Neural cell (in vitro differentiated cells): ENCODE measurements at regions not wholly inside any gene's neighbourhood (a gene's known extent, or its start where the extent isn't known, plus 50 kb on each side); places are given as distances from the start of the nearest gene placed in this dataset.

Source experiments
- H2AFZ ChIP-seq: fragments of 200-600, 300-800 bp; sonication (generic), shearing (Covaris generic); 2 replicates; pipeline ENCODE4 v1.6.0; 2014; ENCODE audit warnings: low read depth, mild to moderate bottlenecking, antibody characterized with exemption, low read length, moderate library complexity
- H3F3A ChIP-seq: fragments of 200-600 bp; shearing (Covaris generic); 2 replicates; pipeline ENCODE4 v1.6.1; 2016; ENCODE audit warnings: mild to moderate bottlenecking, moderate library complexity, mixed read lengths, antibody characterized with exemption, low read length; ENCODE audit not compliant: insufficient read depth, poor library complexity, severe bottlenecking
- H3K27ac ChIP-seq: fragments of 200-600, 300-800 bp; sonication (generic), shearing (Covaris generic); 2 replicates; pipeline ENCODE4 v1.5.1; 2014; ENCODE audit warnings: mild to moderate bottlenecking, low read length, moderate library complexity
- H3K27me3 ChIP-seq: fragments of 300-800, 200-600 bp; sonication (generic), shearing (Covaris generic); 2 replicates; pipeline ENCODE4 v1.6.0; 2014; ENCODE audit warnings: mild to moderate bottlenecking, low read depth, low read length, moderate library complexity; ENCODE audit not compliant: insufficient read depth
- H3K36me3 ChIP-seq: fragments of 300-800, 200-600 bp; sonication (generic), shearing (Covaris generic); 2 replicates; pipeline ENCODE4 v1.5.1; 2014; ENCODE audit warnings: mild to moderate bottlenecking, antibody characterized with exemption, low read length, moderate library complexity; ENCODE audit not compliant: insufficient read depth
- H3K4me2 ChIP-seq: fragments of 300-800, 200-600 bp; sonication (generic), shearing (Covaris generic); 2 replicates; pipeline ENCODE4 v1.6.0; 2014; ENCODE audit warnings: mild to moderate bottlenecking, low read length
- H3K4me3 ChIP-seq: fragments of 300-800, 200-600 bp; sonication (generic), shearing (Covaris generic); 2 replicates; pipeline ENCODE4 v1.5.1; 2014; ENCODE audit warnings: mild to moderate bottlenecking, low read length, moderate library complexity
- H3K79me2 ChIP-seq: fragments of 200-600 bp; shearing (Covaris generic); replicated peaks from 2 replicates; pipeline ENCODE4 v1.6.0; 2014; ENCODE audit warnings: mild to moderate bottlenecking, low read length, moderate library complexity; ENCODE audit not compliant: insufficient read depth
- H3K9ac ChIP-seq: fragments of 300-800, 200-600 bp; sonication (generic), shearing (Covaris generic); 2 replicates; pipeline ENCODE4 v1.6.1; 2016; ENCODE audit warnings: mild to moderate bottlenecking, low read length, mixed read lengths
- H3K9me2 ChIP-seq: fragments of 200-600 bp; shearing (Covaris generic); 2 replicates; pipeline ENCODE4 v1.6.1; 2016; ENCODE audit warnings: mild to moderate bottlenecking, low read length, mixed read lengths; ENCODE audit not compliant: insufficient read depth
- H3K9me3 ChIP-seq: fragments of 200-600, 300-800 bp; sonication (generic), shearing (Covaris generic); 2 replicates; pipeline ENCODE4 v1.6.1; 2016; ENCODE audit warnings: mild to moderate bottlenecking, mixed run types, low read length, moderate library complexity, mixed read lengths
- H4K20me1 ChIP-seq: fragments of 200-600 bp; shearing (Covaris generic); 2 replicates; pipeline ENCODE4 v1.6.1; 2016; ENCODE audit warnings: mild to moderate bottlenecking, mixed run types; ENCODE audit not compliant: insufficient read depth
- CTCF ChIP-seq: fragments of 450-650 bp; IDR thresholded peaks from 2 replicates; pipeline ENCODE4 v1.5.1; 2014; ENCODE audit warnings: antibody characterized with exemption, mild to moderate bottlenecking, moderate library complexity; ENCODE audit not compliant: poor library complexity, severe bottlenecking
- EP300 ChIP-seq: fragments of 450-650 bp; conservative IDR thresholded peaks from 2 replicates; pipeline ENCODE4 v1.6.1; 2014; ENCODE audit warnings: antibody characterized with exemption, mild to moderate bottlenecking, moderate library complexity; ENCODE audit not compliant: poor library complexity, severe bottlenecking
- EZH2 ChIP-seq: fragments of 200-600, 300-800 bp; shearing (Covaris generic), sonication (generic); IDR thresholded peaks from 2 replicates; pipeline ENCODE4 v1.6.1; 2014; ENCODE audit warnings: antibody characterized with exemption, low read length, borderline replicate concordance, mild to moderate bottlenecking; ENCODE audit not compliant: insufficient read depth, poor library complexity, severe bottlenecking
- MXI1 ChIP-seq: fragments of 450-650 bp; conservative IDR thresholded peaks from 2 replicates; pipeline ENCODE4 v1.6.1; 2014; ENCODE audit warnings: antibody characterized with exemption, mild to moderate bottlenecking; ENCODE audit not compliant: poor library complexity, severe bottlenecking
- POLR2AphosphoS5 ChIP-seq: IDR thresholded peaks from 2 replicates; pipeline ENCODE4 v1.6.1; 2012
- RAD21 ChIP-seq: fragments of 450-650 bp; conservative IDR thresholded peaks from 2 replicates; pipeline ENCODE4 v1.6.1; 2014; ENCODE audit warnings: antibody characterized with exemption, mild to moderate bottlenecking, moderate library complexity
- REST ChIP-seq: IDR thresholded peaks from 2 replicates; pipeline ENCODE4 v1.6.1; 2012; ENCODE audit warnings: borderline replicate concordance
- SMC3 ChIP-seq: fragments of 450-650 bp; conservative IDR thresholded peaks from 2 replicates; pipeline ENCODE4 v1.6.1; 2014; ENCODE audit warnings: antibody characterized with exemption, mild to moderate bottlenecking, moderate library complexity; ENCODE audit not compliant: poor library complexity
- TAF1 ChIP-seq: IDR thresholded peaks from 2 replicates; pipeline ENCODE4 v1.6.1; 2012; ENCODE audit warnings: low read depth

GRCh38 chr14:48970943-48971342 lies 615.2 kb downstream of the RPS29 start:
- H3K79me2 ChIP-seq = no peaks in the 10 kb centered on the region
- H3K4me3 ChIP-seq = no peak overlapping the region
- no peaks in the 10 kb centered on the region for H3K36me3 ChIP-seq
- H2AFZ ChIP-seq = no peak overlapping the region
- no peak overlapping the region for H3K4me2 ChIP-seq
- no peaks in the 10 kb centered on the region for H3F3A ChIP-seq
- TF ChIP-seq POLR2AphosphoS5 (no peak), REST (no peak), CTCF (no peak), EZH2 (no peak), EP300 (no peak), SMC3 (no peak), TAF1 (no peak)
- H3K9me2 ChIP-seq = no peaks in the 10 kb centered on the region
- H4K20me1 ChIP-seq = no peaks in the 10 kb centered on the region
- H3K27ac ChIP-seq = no peak overlapping the region
- no peak overlapping the region for H3K9ac ChIP-seq
- no peaks in the 10 kb centered on the region for H3K27me3 ChIP-seq
- H3K9me3 ChIP-seq = no peaks in the 10 kb centered on the region

GRCh38 chr14:48967419-48967818 lies 618.8 kb downstream of the RPS29 start:
- Histone ChIP-seq H3K9me2 (no peaks in the 10 kb centered on the region), H3K36me3 (no peaks in the 10 kb centered on the region), H3K4me3 (no peak overlapping the region), H3K9ac (no peak overlapping the region), H3K27ac (no peak overlapping the region), H3F3A (no peaks in the 10 kb centered on the region), H3K9me3 (no peaks in the 10 kb centered on the region), H3K79me2 (no peaks in the 10 kb centered on the region), H3K4me2 (no peak overlapping the region), H4K20me1 (no peaks in the 10 kb centered on the region), H2AFZ (no peak overlapping the region), H3K27me3 (no peaks in the 10 kb centered on the region)
- TF ChIP-seq CTCF (no peak), POLR2AphosphoS5 (no peak), RAD21 (no peak), MXI1 (no peak), EZH2 (no peak), EP300 (no peak), TAF1 (no peak), REST (no peak)
